ENCODE measurements at regions not wholly inside any gene's neighbourhood (a gene's known extent, or its start where the extent isn't known, plus 50 kb on each side); places are given as distances from the start of the nearest gene placed in this dataset.

GRCh38 chr18:31245820-31246219 lies 72.1 kb upstream of the DSG1 start:
- H3K9me2 ChIP-seq (ENCODE audit: insufficient read depth, low read length): no peaks in the 10 kb centered on the region
- no peaks in the 10 kb centered on the region for H3K9me3 ChIP-seq (ENCODE audit: low read length)
- H3K9ac ChIP-seq (ENCODE audit: low read length): no peak overlapping the region
- no peak overlapping the region for H2AFZ ChIP-seq (ENCODE audit: low read depth, low read length)
- peak overlapping the region; percentile 75 for H3K27ac ChIP-seq (ENCODE audit: low read length)
- H4K20me1 ChIP-seq (ENCODE audit: insufficient read depth): no peaks in the 10 kb centered on the region
- TF ChIP-seq MXI1 (conservative IDR thresholded peaks at IDR 0.05; ENCODE audit: poor library complexity, severe bottlenecking) (no peak), EP300 (conservative IDR thresholded peaks at IDR 0.05; ENCODE audit: poor library complexity, severe bottlenecking) (no peak), SMC3 (conservative IDR thresholded peaks at IDR 0.05; ENCODE audit: poor library complexity) (no peak), REST (IDR thresholded peaks at IDR 0.05; ENCODE audit: borderline replicate concordance) (no peak), EZH2 (IDR thresholded peaks at IDR 0.05; ENCODE audit: borderline replicate concordance, insufficient read depth, low read length, poor library complexity, severe bottlenecking) (no peak), TAF1 (IDR thresholded peaks at IDR 0.05; ENCODE audit: low read depth) (no peak), POLR2AphosphoS5 (IDR thresholded peaks at IDR 0.05) (no peak), RAD21 (conservative IDR thresholded peaks at IDR 0.05) (no peak), CTCF (IDR thresholded peaks at IDR 0.05; ENCODE audit: poor library complexity, severe bottlenecking) (no peak)
- no peak overlapping the region for H3K4me3 ChIP-seq (ENCODE audit: low read length)
- no peaks in the 10 kb centered on the region for H3K27me3 ChIP-seq (ENCODE audit: insufficient read depth, low read depth, low read length)
- H3K4me2 ChIP-seq (ENCODE audit: low read length): no peak overlapping the region
- H3K79me2 ChIP-seq (replicated peaks; ENCODE audit: insufficient read depth, low read length): no peaks in the 10 kb centered on the region
- H3F3A ChIP-seq (ENCODE audit: insufficient read depth, low read length, poor library complexity, severe bottlenecking): no peaks in the 10 kb centered on the region
- no peaks in the 10 kb centered on the region for H3K36me3 ChIP-seq (ENCODE audit: insufficient read depth, low read length)

DNA sequence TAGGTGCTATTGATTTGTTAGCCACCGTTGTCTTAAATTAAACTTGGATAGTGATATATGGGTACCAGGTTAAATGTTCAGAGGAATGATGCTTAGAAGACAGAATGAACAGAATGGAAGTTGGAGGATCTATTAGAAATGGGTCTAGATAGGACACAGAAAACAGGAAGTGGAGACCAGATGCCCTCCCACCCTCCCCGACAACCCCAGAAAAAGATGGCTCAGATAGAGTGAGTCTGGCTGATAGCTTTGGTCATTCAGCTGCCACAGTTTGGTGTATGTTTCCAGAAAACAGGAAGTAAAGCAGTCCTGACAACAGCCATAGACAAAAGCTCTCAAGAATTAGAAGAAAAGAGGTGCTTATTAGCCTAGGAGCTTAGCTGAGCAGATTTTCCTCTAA lies 71.5 kb upstream of the DSG1 start:
- Histone ChIP-seq H3K27ac (ENCODE audit: low read length) (no peak overlapping the region), H3K9me3 (ENCODE audit: low read length) (no peaks in the 10 kb centered on the region), H3K4me3 (ENCODE audit: low read length) (no peak overlapping the region), H2AFZ (ENCODE audit: low read depth, low read length) (no peak overlapping the region), H4K20me1 (ENCODE audit: insufficient read depth) (no peaks in the 10 kb centered on the region), H3F3A (ENCODE audit: insufficient read depth, low read length, poor library complexity, severe bottlenecking) (no peaks in the 10 kb centered on the region), H3K27me3 (ENCODE audit: insufficient read depth, low read depth, low read length) (no peaks in the 10 kb centered on the region), H3K4me2 (ENCODE audit: low read length) (no peak overlapping the region), H3K9me2 (ENCODE audit: insufficient read depth, low read length) (no peaks in the 10 kb centered on the region), H3K79me2 (replicated peaks; ENCODE audit: insufficient read depth, low read length) (no peaks in the 10 kb centered on the region), H3K9ac (ENCODE audit: low read length) (no peak overlapping the region), H3K36me3 (ENCODE audit: insufficient read depth, low read length) (no peaks in the 10 kb centered on the region)
- no peak for TF ChIP-seq SMC3 (conservative IDR thresholded peaks at IDR 0.05; ENCODE audit: poor library complexity)
- TF ChIP-seq REST (IDR thresholded peaks at IDR 0.05; ENCODE audit: borderline replicate concordance): no peak
- no peak for TF ChIP-seq TAF1 (IDR thresholded peaks at IDR 0.05; ENCODE audit: low read depth)
- no peak for TF ChIP-seq EZH2 (IDR thresholded peaks at IDR 0.05; ENCODE audit: borderline replicate concordance, insufficient read depth, low read length, poor library complexity, severe bottlenecking)
- TF ChIP-seq CTCF (IDR thresholded peaks at IDR 0.05; ENCODE audit: poor library complexity, severe bottlenecking): no peak
- no peak for TF ChIP-seq MXI1 (conservative IDR thresholded peaks at IDR 0.05; ENCODE audit: poor library complexity, severe bottlenecking)
